ENCODE measurements at regions not wholly inside any gene's neighbourhood (a gene's known extent, or its start where the extent isn't known, plus 50 kb on each side); places are given as distances from the start of the nearest gene placed in this dataset.

- TF ChIP-seq POLR2A (IDR thresholded peaks at IDR 0.05), result no peak
- TF ChIP-seq, protein P1, sequence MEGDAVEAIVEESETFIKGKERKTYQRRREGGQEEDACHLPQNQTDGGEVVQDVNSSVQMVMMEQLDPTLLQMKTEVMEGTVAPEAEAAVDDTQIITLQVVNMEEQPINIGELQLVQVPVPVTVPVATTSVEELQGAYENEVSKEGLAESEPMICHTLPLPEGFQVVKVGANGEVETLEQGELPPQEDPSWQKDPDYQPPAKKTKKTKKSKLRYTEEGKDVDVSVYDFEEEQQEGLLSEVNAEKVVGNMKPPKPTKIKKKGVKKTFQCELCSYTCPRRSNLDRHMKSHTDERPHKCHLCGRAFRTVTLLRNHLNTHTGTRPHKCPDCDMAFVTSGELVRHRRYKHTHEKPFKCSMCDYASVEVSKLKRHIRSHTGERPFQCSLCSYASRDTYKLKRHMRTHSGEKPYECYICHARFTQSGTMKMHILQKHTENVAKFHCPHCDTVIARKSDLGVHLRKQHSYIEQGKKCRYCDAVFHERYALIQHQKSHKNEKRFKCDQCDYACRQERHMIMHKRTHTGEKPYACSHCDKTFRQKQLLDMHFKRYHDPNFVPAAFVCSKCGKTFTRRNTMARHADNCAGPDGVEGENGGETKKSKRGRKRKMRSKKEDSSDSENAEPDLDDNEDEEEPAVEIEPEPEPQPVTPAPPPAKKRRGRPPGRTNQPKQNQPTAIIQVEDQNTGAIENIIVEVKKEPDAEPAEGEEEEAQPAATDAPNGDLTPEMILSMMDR (IDR thresholded peaks at IDR 0.05), result no peak
These were observed 83.2 kb downstream of the PTPDC1 start for GRCh38 chr9:94167376-94167890.

Measured in breast epithelium (tissue), 3 donors.